NK-92 treated with Interleukin-12 subunit alpha and Interleukin-12 subunit beta, amount 100 ng/mL, for 24 hours (cell line): ENCODE measurements at regions not wholly inside any gene's neighbourhood (a gene's known extent, or its start where the extent isn't known, plus 50 kb on each side); places are given as distances from the start of the nearest gene placed in this dataset.
"Not testable (repeated sequence)": the region's sequence is repeated elsewhere in the genome, so short reads cannot be mapped to it uniquely, and the experiment has no call there.

Experiments
- DNase-seq: peaks from one replicate; lab custom pipeline; 2025; lab: John Stamatoyannopoulos, UW

- no peak for DNase-seq
Observed at GRCh38 chr13:60689571-60689970, 292.6 kb downstream of the TDRD3 start.

GRCh38 chr13:60689076-60689475, 292.1 kb downstream of the TDRD3 start:
- no peak for DNase-seq

GRCh38 chr13:60679928-60680694, 283.1 kb downstream of the TDRD3 start:
- no peak for DNase-seq

- no peak for DNase-seq
Observed at GRCh38 chr13:60679131-60679530, 282.1 kb downstream of the TDRD3 start.

GRCh38 chr13:60671386-60671785, 274.4 kb downstream of the TDRD3 start:
- no peak for DNase-seq

- no peak for DNase-seq
Observed at GRCh38 chr13:60663788-60664187, 266.8 kb downstream of the TDRD3 start.

- DNase-seq: no peak
Observed at GRCh38 chr13:60662595-60662994, 265.6 kb downstream of the TDRD3 start.

- DNase-seq: no peak
Observed at GRCh38 chr13:60661521-60661920, 264.5 kb downstream of the TDRD3 start.

GRCh38 chr13:60657586-60657985, 260.6 kb downstream of the TDRD3 start:
- not testable (repeated sequence) for DNase-seq

GRCh38 chr13:60655256-60655655, 258.2 kb downstream of the TDRD3 start:
- DNase-seq: no peak

- no peak for DNase-seq
Observed at GRCh38 chr13:60654415-60654814, 257.4 kb downstream of the TDRD3 start.

- no peak for DNase-seq
Observed at GRCh38 chr13:60647547-60647946, 250.5 kb downstream of the TDRD3 start.

GRCh38 chr13:60646620-60647019, 249.6 kb downstream of the TDRD3 start:
- DNase-seq: no peak

GRCh38 chr13:60645676-60646075, 248.7 kb downstream of the TDRD3 start:
- no peak for DNase-seq

GRCh38 chr13:60642552-60642951, 245.5 kb downstream of the TDRD3 start:
- DNase-seq: no peak

- no peak for DNase-seq
Observed at GRCh38 chr13:60629158-60629557, 232.1 kb downstream of the TDRD3 start.

- DNase-seq: peak; percentile 1
Observed at GRCh38 chr13:60627071-60627686, 230.2 kb downstream of the TDRD3 start.
